SHP77 (cell line): ENCODE measurements at regions not wholly inside any gene's neighbourhood (a gene's known extent, or its start where the extent isn't known, plus 50 kb on each side); places are given as distances from the start of the nearest gene placed in this dataset.
A peak's percentile ranks its signal among the peaks of the same experiment; 100 is the strongest.
"Not testable (repeated sequence)": the region's sequence is repeated elsewhere in the genome, so short reads cannot be mapped to it uniquely, and the experiment has no call there.

Source experiments
- DNase-seq, 2 experiments: peaks; one replicate each; lab custom pipeline; 2025; lab: John Stamatoyannopoulos, UW

- DNase-seq: no peak
These were observed 790.4 kb downstream of the EPHA4 start for GRCh38 chr2:220781622-220782241.

- DNase-seq: peak in 1 of 2 experiments; percentile 19
These were observed 789.4 kb downstream of the EPHA4 start for GRCh38 chr2:220782609-220783113.

DNA sequence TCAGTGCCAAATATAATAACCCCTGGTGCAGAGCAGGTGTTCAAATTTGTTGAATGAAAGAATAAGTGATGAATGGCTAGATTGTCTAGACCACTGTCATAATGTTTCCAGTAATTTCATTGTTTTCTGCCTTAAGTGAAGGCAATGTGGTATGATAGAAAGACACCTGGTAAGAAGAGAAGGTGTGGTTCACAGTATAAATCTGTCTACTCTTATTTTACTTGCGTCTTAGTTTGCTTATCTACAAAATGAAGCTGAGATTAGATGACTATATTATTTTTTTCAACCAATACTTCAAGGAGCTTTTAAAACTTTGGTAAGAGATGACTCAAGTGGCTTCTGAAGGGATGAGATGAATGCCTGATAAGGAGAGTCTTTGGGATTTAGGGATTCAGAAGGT is 788.4 kb downstream of the EPHA4 start:
- DNase-seq: peak; percentile 79 to 80

GRCh38 chr2:220785178-220785577 is 786.9 kb downstream of the EPHA4 start:
- DNase-seq: peak; percentile 61 to 68

DNA sequence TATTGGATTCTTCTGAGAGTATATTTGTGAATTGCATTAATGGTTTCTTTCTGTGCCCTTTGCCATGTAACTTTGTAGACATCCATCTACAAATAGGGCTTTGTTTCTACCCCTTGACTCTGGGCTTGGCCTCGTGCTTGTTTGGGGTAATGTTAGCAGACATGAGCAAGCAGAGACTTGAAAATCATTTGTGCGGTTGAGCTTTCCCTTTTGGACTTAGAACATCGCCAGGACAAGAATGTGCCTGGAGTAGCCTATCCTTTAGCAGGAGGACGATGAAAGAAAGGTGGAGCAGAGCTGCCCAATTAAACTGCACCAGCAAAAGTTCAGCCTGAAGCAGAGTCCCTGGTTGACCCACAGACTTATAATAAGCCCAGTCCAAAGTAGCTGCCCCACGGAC is 785.9 kb downstream of the EPHA4 start:
- no peak for DNase-seq

GRCh38 chr2:220787251-220787650 is 784.9 kb downstream of the EPHA4 start:
- no peak for DNase-seq

GRCh38 chr2:220789961-220790360 is 782.1 kb downstream of the EPHA4 start:
- DNase-seq: no peak

DNA sequence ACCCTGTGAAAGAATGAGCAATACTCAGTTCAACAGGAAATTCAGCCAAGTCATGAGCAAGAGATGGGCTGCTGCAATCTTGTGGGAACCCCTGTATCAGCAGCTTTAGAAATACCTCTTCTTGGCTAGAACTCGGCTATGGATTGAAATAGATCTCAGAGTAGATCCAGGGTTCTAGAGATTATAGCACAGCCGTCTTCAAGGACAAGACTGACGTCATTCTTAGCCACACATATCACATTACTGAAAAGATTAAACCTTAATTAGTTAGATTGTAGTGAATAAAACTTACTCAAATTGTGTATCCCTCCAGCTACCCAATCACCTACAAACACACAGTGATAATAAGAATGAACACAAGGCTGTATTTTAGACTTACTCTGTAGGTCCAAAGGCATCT is 776.4 kb downstream of the EPHA4 start:
- no peak for DNase-seq

DNA sequence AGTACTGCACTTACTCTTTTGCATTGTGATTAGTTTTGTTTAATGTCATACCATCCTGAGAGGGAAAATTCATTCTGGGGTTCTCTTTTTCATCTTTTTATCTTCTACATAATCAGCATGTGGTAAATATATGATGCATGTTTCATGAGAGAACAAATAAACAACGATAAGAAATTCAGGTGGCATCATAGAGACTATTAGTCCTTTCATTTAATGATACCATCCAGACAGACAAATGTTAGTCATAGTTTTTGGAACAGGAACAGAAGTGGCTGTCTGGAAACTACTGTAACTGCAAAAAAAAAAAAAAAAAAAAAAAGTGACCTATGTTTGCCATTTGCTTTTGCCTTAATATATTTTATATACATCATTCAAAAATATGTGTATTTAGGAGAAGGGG is 761.0 kb downstream of the EPHA4 start:
- DNase-seq: no peak

DNA sequence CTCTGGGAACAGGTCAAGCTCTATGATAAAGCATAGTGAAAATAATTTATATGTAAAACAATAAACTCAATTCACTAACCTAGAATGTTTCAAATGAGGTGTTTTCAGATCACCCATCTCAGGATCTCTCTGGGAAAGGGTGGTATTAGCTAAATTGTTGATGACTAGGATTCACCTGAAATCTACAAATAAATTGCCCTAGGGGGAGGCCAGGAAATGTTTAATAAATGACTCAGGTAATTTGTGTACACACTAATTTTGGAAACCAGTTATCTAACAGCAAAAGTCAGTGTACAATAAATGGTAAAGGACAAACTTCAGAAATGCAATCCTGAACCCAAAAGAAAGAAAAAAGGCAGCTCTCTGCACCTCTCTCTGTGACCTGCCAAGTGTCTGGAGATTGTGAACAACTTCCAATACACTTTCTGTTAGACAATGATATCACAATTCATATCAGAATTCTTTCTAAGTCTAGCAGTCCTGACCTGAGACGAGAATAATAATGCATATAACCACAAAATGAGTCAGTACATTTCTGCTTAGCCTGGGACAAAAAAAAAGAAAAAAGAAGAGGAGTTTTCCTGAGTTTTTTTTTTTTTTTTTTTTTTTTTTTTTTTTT is 760.0 kb downstream of the EPHA4 start:
- no peak for DNase-seq

DNA sequence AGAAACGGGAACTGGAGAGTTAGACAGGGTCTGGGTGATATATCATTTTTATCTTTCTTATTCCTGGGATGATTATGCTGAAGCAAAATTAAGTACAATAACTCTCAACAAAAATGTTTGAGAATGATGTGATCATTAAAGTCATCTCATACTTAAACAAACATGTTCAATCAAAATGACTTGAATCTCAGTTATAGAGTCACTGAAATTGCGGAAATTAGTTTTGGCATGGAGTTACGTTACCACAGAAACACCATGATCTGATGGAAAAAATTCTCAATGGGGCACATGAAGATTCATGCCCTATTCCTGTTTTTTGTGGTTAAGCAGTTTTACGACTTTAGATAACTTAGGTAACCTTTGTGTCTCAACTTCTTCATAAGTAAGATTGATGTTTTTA is 757.7 kb downstream of the EPHA4 start:
- no peak for DNase-seq

GRCh38 chr2:220815698-220816097 is 756.4 kb downstream of the EPHA4 start:
- DNase-seq: no peak

- no peak for DNase-seq
These were observed 750.4 kb downstream of the EPHA4 start for GRCh38 chr2:220821683-220822082.

- not testable (repeated sequence) for DNase-seq
These were observed 748.5 kb downstream of the EPHA4 start for GRCh38 chr2:220823590-220823989.

DNA sequence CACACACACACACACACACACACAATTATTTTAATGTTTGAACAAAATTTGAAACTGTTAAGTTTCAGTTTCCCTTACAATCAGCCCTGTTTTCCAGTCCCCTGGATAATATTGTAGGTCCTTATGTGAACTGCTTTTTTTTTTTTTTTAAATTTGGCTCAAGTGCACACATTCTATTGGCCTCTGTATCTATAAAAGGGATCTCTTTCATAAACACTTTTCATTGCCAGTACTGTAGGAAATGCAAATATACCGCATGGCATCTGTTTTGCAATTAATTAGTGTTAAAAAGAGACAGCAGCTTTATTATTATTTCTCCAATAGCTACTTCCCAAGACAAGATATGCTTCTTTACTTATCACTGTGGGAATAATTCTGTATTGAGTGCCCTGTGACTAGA is 738.7 kb downstream of the EPHA4 start:
- no peak for DNase-seq

DNA sequence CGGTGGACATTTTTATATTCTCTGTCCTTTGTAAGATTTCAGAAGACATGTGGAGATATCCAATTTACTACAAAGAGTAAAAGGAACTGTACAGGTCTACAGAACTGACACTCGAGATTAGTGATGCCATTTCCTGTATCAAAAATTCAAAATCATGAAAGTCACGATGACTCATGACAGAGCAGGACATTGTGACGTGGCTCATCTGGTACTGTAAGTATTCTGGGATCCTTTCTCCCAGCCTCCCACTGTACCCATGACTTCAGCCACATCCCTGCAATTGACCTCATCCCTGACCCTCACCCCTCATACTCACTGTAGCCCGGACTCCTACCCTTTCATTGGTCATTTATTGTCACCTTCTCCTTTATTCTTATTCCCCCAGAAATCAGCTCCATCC is 736.5 kb downstream of the EPHA4 start:
- peak in 1 of 2 experiments; percentile 0 for DNase-seq

- DNase-seq: peak in 1 of 2 experiments; percentile 5
These were observed 734.9 kb downstream of the EPHA4 start for GRCh38 chr2:220837226-220837625.

DNA sequence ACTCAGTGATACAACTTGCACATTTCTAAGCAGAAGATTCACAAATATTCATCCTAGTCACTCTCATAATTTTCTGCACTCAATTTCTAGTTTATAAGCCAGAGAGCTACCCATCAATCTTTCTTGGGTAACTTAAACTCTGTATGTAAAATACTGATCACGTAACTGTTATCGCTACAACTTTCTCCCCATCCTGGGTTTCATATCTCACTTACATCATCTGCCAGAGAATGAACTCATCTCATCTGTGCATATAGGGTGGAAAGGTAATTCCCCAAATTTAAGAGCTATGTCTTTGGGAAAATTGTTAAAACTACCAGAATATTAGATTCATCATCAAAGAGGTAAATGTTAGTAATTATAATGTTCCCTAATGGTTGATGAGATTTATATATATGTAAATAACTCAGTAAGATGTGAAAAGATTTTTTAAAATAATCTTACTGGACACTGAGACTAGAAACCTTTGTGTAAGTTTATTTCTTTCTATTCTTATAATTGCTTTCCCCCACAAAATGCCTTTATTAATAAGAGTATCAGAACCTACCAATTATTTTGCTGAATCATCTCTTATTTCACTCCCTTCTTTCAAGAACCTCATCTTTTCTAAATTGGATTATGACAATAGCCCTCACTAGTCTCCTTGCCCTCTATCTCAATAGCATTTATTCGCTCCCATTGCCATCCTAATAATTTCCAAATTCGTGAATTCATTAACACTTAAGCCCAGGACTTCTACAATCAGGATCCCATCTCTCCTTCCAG is 729.0 kb downstream of the EPHA4 start:
- DNase-seq: no peak

DNA sequence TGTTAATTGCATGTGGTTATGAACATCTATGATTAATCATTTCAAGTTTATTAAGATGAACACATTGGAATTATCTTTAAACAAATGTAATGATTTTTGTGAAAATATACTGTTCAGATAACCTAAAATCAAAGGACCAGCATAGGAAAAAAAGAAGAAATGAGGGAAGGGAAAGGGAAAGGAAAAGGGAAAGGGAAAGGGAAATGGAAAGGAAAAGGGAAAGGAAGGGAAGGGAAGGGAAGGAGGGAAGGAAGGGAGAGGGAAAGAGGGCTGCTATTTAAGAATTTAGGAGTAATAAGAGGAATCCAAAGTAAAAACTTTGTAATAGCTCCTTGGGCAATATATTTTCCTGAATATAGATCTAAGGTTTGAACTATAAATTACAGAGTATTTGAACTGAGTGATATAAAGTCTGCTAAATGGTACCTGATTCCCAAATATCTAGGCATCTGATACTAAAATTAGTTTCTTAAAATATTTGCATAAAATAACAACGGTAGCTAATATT is 726.3 kb downstream of the EPHA4 start:
- DNase-seq: no peak

- no peak for DNase-seq
These were observed 725.1 kb downstream of the EPHA4 start for GRCh38 chr2:220847006-220847405.

DNA sequence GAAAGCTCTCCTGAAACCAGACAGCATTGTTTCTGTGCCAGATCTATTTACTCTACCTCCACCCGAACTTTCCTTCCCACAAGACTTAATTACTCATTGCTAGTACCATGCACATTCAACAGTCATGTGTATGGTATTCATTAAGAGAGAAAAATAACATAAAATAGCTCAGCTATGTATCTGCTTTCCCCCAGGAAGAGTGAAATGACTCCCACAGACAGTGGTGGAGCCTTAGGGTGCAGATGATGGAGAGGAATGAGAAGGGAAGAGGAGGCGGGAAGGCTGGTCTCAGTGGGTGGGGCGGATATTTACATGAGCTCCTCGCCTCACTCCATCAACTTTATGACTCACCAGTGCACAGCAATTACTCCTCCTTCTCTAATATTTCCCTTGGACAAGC is 724.5 kb downstream of the EPHA4 start:
- peak; percentile 34 to 39 for DNase-seq

- no peak for DNase-seq
These were observed 722.7 kb downstream of the EPHA4 start for GRCh38 chr2:220849433-220849832.

DNA sequence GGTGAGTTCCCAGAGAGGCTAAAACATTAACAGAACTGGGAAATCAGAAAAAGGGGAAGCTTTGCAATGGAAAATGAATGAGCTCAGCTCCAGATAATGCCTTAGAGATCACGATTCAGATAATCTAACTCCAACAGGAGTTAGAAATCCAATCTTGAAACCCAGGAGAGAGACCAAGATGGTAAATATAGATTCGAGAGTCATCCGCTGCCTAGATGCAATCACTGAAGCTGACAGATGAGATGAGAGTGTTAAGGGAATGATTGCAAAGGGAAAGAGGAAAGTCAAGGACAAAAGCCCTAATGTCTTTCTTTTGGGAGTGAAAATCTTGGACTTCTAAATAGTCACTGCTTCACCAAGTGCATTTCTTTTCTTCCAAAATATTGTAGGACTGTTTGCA is 722.0 kb downstream of the EPHA4 start:
- DNase-seq: no peak
